GM21528 (cell line): ENCODE measurements at regions not wholly inside any gene's neighbourhood (a gene's known extent, or its start where the extent isn't known, plus 50 kb on each side); places are given as distances from the start of the nearest gene placed in this dataset.

ENCODE experiments used
- ATAC-seq: cut with Tn5 transposase; IDR thresholded peaks from one replicate; pipeline ENCODE4 v1.9.1; 2021; ENCODE audit warnings: mild to moderate bottlenecking, moderate library complexity; ENCODE audit not compliant: unreplicated experiment, low FRiP score

DNA sequence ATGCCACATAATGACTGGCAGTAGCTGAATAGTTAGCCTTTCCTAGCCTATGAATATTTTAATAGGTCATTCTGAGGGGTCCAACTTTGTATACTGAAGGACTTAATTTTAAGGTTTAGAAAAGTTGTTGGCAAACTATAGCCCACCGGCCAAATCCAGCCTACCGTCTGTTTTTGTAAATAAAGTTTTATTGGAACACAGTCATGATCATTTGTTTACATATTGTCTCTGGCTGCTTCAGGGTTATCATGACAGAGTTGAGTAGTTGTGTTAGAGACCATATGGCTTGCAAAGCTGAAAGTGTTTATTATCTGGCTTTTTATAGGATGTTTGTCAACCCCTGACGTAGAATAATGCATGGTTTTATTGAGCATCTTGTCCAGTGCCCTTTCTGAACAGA lies 73.4 kb downstream of the NTMT2 start:
- no peak for ATAC-seq

GRCh38 chr1:170221031-170221430 lies 75.3 kb downstream of the NTMT2 start:
- ATAC-seq, result no peak

GRCh38 chr1:170221495-170221894 lies 75.7 kb downstream of the NTMT2 start:
- ATAC-seq, result no peak

- no peak for ATAC-seq
Measured at GRCh38 chr1:170224469-170224868, 78.7 kb downstream of the NTMT2 start.

- no peak for ATAC-seq
Measured at GRCh38 chr1:170225781-170226530, 80.2 kb downstream of the NTMT2 start.

GRCh38 chr1:170226767-170227166 lies 81.0 kb downstream of the NTMT2 start:
- ATAC-seq, result no peak

GRCh38 chr1:170230323-170230722 lies 84.6 kb downstream of the NTMT2 start:
- ATAC-seq, result no peak

DNA sequence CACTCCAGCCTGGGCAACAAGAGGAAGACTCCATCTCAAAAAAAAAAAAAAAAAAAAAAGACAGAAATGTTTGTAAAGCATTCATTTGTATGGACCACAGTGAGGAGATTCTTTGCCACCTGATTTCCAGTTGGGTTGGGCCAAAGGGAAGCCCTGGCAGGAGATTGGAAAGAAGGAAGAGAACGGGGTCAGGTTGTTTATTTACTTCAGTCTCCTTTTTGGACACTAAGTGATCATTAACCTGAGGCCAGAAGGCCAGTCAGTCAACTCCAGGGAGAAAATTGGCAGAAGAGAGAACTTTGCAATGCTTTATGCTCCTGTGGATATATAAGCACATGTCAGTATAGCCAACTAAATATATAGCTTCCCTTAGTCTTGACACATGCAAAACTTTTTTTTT lies 85.9 kb downstream of the NTMT2 start:
- no peak for ATAC-seq

- no peak for ATAC-seq
Measured at GRCh38 chr1:170238704-170239391, 93.1 kb downstream of the NTMT2 start.

- no peak for ATAC-seq
Measured at GRCh38 chr1:170239445-170239844, 93.7 kb downstream of the NTMT2 start.

GRCh38 chr1:170240409-170240808 lies 94.7 kb downstream of the NTMT2 start:
- ATAC-seq, result peak; percentile 85

DNA sequence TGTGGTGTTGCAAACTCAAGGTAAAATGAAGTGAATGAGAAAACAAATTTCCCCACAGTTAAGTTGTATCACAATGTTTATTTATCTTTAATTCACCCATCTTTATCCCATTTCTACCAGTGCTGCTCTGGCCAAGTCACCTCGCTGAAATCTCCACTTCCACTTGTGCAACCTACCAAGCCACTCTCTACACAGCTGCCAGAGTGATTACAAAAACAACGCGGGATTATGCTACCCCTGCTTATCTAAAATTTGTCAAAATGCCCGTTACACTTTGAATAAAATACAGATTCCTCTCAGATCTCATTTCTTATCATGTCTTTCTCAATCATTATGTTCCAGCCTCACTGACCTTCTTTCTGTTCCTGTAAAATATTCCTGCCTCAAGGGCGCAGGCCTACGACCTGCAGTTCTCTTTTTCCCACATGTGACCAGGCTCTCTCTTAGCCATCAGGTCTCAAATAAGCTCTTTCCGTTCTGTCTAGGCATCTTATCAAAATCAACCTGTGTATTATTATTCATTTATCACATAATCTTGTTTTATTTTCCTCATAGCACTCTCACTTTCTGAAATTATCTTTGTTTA lies 95.6 kb downstream of the NTMT2 start:
- ATAC-seq, result no peak

DNA sequence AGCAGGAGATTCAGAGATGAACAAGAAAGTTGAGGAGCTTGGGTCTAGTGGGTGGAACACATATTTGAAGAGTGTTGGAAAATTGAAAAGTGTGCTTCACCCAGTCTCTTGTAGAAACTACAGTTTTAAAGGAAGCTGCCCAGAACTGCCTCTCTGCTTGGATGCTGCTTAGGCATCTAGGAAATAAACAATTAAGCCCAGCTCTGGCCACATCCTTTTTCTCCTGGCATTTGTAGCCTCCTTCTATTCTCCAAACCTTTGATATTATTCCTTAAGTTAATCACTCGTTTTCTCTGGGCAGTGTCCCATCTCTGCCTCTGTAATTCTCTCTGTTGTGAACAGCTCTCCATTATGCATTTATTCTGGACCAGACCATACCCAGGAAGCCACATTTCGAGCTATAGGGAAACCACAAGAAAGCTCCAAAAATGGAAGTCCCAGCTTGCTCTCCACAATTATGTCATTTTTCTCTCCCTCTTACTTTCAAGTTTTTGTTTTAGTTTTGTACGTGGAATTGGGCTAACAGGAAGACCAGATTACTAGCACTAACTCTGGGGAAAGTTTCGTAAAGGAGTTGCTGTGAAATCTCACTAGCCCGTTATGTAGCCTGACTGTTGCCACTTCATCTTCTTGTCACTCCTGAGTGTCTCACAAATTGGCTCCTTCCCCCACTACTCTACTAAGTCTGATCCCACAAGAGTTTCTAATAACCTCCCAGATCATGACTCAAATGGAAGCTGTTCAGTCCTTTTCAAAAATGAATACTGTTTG lies 102.2 kb downstream of the NTMT2 start:
- no peak for ATAC-seq

DNA sequence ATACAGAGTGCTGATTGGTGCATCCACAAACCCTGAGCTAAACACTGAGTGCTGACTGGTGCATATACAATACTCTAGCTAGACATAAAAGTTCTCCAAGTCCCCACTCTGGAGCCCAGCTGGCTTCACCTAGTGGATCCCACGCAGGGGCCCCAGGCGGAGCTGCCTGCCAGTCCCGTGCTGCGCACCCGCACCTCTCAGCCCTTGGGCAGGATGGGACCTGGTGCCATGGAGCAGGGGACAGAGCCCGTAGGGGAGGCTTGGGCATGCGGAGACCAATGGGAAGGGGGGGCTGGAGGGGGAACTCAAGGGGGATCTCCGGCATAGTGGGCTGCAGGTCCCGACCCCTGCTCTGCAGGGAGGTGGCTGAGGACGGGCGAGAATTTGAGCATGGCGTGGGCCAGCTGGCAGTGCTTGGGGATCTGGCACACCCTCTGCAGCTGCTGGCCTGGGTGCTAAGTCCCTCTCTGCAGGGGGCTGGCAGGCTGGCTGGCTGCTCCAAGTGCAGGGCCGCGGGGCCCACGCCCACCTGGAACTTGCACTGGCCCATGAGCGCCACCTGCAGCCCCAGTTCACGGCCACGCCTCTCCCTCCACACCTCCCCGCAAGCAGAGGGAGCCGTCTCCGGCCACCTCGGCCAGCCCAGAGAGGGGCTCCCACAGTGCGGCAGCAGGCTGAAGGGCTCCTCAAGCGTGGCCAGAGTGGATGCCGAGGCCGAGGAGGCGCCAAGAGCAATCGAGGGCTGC lies 104.9 kb downstream of the NTMT2 start:
- no peak for ATAC-seq

- no peak for ATAC-seq
Measured at GRCh38 chr1:170252851-170253579, 107.3 kb downstream of the NTMT2 start.

DNA sequence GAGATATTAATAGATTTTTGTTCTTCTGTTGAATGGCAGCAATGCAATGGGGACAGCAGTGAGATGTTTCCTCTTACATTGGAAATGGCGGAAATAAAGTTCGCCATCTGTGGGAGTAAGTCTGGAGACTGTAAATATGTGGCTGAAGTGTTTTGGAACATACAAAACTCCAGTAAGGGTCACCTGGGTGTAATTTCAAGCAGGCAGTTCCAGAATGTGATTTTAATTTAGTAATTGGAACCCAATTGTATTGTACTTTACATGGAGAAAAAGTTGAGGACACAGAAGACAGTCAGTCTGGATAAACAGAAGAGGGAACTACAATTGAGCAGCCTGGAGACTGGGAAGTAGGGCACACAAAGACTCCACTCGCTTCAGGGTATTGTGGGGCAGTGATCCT lies 108.6 kb downstream of the NTMT2 start:
- ATAC-seq, result no peak

GRCh38 chr1:170261669-170262068 lies 115.9 kb downstream of the NTMT2 start:
- no peak for ATAC-seq

- ATAC-seq, result no peak
Measured at GRCh38 chr1:170262276-170262939, 116.6 kb downstream of the NTMT2 start.

GRCh38 chr1:170265234-170265633 lies 119.5 kb downstream of the NTMT2 start:
- no peak for ATAC-seq
